Neural progenitor cell (in vitro differentiated cells): ENCODE measurements at regions not wholly inside any gene's neighbourhood (a gene's known extent, or its start where the extent isn't known, plus 50 kb on each side); places are given as distances from the start of the nearest gene placed in this dataset.

Source experiments
- DNase-seq: peaks from one replicate; pipeline ENCODE4 v3.0.0-alpha.2; 2016; ENCODE audit warnings: low spot score
- H2AFZ ChIP-seq: fragments of 200-600 bp; sonication (generic); replicated peaks from 2 replicates; pipeline ENCODE4 v1.6.1; 2016; ENCODE audit warnings: antibody characterized with exemption
- H3F3A ChIP-seq: fragments of 200-600 bp; sonication (generic); 2 replicates; pipeline ENCODE4 v1.6.1; 2016; ENCODE audit warnings: antibody characterized with exemption, low read depth
- H3K27ac ChIP-seq: fragments of 200-600 bp; sonication (generic); 2 replicates; pipeline ENCODE4 v1.5.1; 2016; ENCODE audit warnings: mild to moderate bottlenecking
- H3K27me3 ChIP-seq: fragments of 200-600 bp; sonication (generic); 2 replicates; pipeline ENCODE4 v1.6.1; 2016; ENCODE audit warnings: mild to moderate bottlenecking, moderate library complexity
- H3K36me3 ChIP-seq: fragments of 200-600 bp; sonication (generic); 2 replicates; pipeline ENCODE4 v1.5.1; 2016
- H3K4me1 ChIP-seq: fragments of 200-600 bp; sonication (generic); 2 replicates; pipeline ENCODE4 v1.6.1; 2016; ENCODE audit warnings: mixed run types
- H3K4me2 ChIP-seq: fragments of 200-600 bp; sonication (generic); 2 replicates; pipeline ENCODE4 v1.6.1; 2016
- H3K4me3 ChIP-seq: fragments of 200-600 bp; sonication (generic); 2 replicates; pipeline ENCODE4 v1.5.1; 2016
- H3K79me2 ChIP-seq: fragments of 200-600 bp; sonication (generic); 2 replicates; pipeline ENCODE4 v1.6.1; 2016; ENCODE audit warnings: low read depth
- H3K9ac ChIP-seq: fragments of 200-600 bp; sonication (generic); 2 replicates; pipeline ENCODE4 v1.6.1; 2016
- H3K9me3 ChIP-seq: fragments of 200-600 bp; sonication (generic); 2 replicates; pipeline ENCODE4 v1.5.1; 2016; ENCODE audit warnings: low read depth
- H4K20me1 ChIP-seq: fragments of 200-600 bp; sonication (generic); 2 replicates; pipeline ENCODE4 v1.6.1; 2016; ENCODE audit warnings: low read depth
- H3K27ac Mint-ChIP-seq: 3 replicates; pipeline ENCODE4 v1.8.0; 2021; ENCODE audit warnings: mixed read lengths
- H3K27me3 Mint-ChIP-seq: 2 replicates; pipeline ENCODE4 v1.8.0; 2022; ENCODE audit warnings: low read depth, mild to moderate bottlenecking, inconsistent platforms, moderate library complexity, mixed read lengths; ENCODE audit not compliant: insufficient read depth
- H3K36me3 Mint-ChIP-seq: 3 replicates; pipeline ENCODE4 v1.8.0; 2021; ENCODE audit warnings: mixed read lengths
- H3K4me1 Mint-ChIP-seq: 3 replicates; pipeline ENCODE4 v1.8.0; 2021; ENCODE audit warnings: mixed read lengths
- H3K4me3 Mint-ChIP-seq: 3 replicates; pipeline ENCODE4 v1.8.0; 2021; ENCODE audit warnings: mild to moderate bottlenecking, moderate library complexity, mixed read lengths
- H3K9me3 Mint-ChIP-seq: 3 replicates; pipeline ENCODE4 v1.8.0; 2020; ENCODE audit warnings: mixed read lengths
- CTCF ChIP-seq: fragments of 200-600 bp; sonication (generic); IDR thresholded peaks from 2 replicates; pipeline ENCODE4 v1.5.1; 2017; ENCODE audit warnings: antibody characterized with exemption, mild to moderate bottlenecking
- EZH2 ChIP-seq: fragments of 200-600 bp; sonication (generic); IDR thresholded peaks from 2 replicates; pipeline ENCODE4 v1.6.1; 2017; ENCODE audit warnings: antibody characterized with exemption, mild to moderate bottlenecking, moderate library complexity
- EZH2phosphoT487 ChIP-seq: fragments of 200-600 bp; sonication (generic); IDR thresholded peaks from 2 replicates; pipeline ENCODE4 v1.6.1; 2017; ENCODE audit warnings: antibody characterized with exemption

DNA sequence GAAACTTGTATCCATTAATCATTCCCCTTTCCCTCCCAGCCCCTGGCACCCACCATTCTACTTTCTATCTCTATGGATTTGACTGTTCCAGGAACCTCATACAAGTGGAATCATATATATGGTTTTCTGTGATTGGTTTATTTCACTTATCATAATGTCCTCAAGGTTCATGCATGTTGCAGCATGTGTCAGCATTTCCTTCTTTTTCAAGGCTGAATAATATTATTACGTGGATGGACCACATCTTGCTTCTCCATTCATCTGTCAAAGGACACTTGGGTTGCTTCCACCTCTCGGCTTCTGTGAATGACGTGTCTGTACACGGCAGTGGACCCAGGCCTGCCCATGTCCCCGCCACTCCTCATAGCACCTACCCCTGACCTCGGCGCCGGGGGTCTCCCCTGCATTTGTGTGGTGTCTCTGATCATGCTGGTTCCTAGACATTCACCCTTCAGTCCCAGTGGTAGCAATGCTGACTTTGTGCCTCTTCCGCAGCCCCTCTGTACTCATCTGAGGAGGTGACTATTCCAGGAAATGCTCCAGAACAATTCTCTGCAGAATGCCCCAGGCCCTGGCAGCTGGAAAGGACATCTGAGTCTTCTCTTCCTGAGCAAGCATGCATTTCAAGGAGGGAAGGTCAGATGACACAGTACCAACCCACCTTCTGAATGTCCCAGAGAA lies 136.9 kb downstream of the PSMG1 start:
- Histone ChIP-seq H3K4me2 (no peak overlapping the region), H3K27me3 (no peaks in the 10 kb centered on the region), H3K79me2 (no peaks in the 10 kb centered on the region), H3K4me3 (no peak overlapping the region), H3K4me1 (no peaks in the 10 kb centered on the region), H2AFZ (no peak overlapping the region), H3K9me3 (no peaks in the 10 kb centered on the region), H3F3A (no peaks in the 10 kb centered on the region), H3K27ac (no peak overlapping the region), H3K9ac (no peak overlapping the region), H3K36me3 (no peaks in the 10 kb centered on the region), H4K20me1 (no peaks in the 10 kb centered on the region)
- DNase-seq: no peak
- H3K36me3 Mint-ChIP-seq: no peaks in the 10 kb centered on the region
- H3K27ac Mint-ChIP-seq: peak overlapping the region; percentile 58
- no peak overlapping the region for H3K4me3 Mint-ChIP-seq
- H3K4me1 Mint-ChIP-seq: peaks cover 17% of the 10 kb centered on the region
- H3K9me3 Mint-ChIP-seq: peaks cover 5% of the 10 kb centered on the region
- no peak for TF ChIP-seq EZH2
- no peak for TF ChIP-seq CTCF
- TF ChIP-seq EZH2phosphoT487: no peak
- no peaks in the 10 kb centered on the region for H3K27me3 Mint-ChIP-seq

- H3K27me3 Mint-ChIP-seq: no peaks in the 10 kb centered on the region
- Histone ChIP-seq H2AFZ (no peak overlapping the region), H3K4me3 (no peak overlapping the region), H3K36me3 (no peaks in the 10 kb centered on the region), H3K9me3 (no peaks in the 10 kb centered on the region), H4K20me1 (no peaks in the 10 kb centered on the region), H3F3A (no peaks in the 10 kb centered on the region), H3K4me2 (no peak overlapping the region), H3K4me1 (no peaks in the 10 kb centered on the region), H3K79me2 (no peaks in the 10 kb centered on the region), H3K27ac (no peak overlapping the region), H3K9ac (no peak overlapping the region), H3K27me3 (no peaks in the 10 kb centered on the region)
- TF ChIP-seq EZH2phosphoT487 (no peak), EZH2 (no peak), CTCF (no peak)
- H3K36me3 Mint-ChIP-seq: no peaks in the 10 kb centered on the region
- no peak for DNase-seq
- H3K4me3 Mint-ChIP-seq: no peak overlapping the region
- H3K27ac Mint-ChIP-seq: peak overlapping the region; percentile 48
- peaks cover 9% of the 10 kb centered on the region for H3K4me1 Mint-ChIP-seq
- H3K9me3 Mint-ChIP-seq: peaks cover 5% of the 10 kb centered on the region
Observed at GRCh38 chr21:39041816-39042215, 141.4 kb downstream of the PSMG1 start.

GRCh38 chr21:39040494-39041110 lies 142.6 kb downstream of the PSMG1 start:
- no peak for DNase-seq
- no peak overlapping the region for H3K4me3 Mint-ChIP-seq
- H3K4me2 ChIP-seq: no peak overlapping the region
- no peak overlapping the region for H3K27ac ChIP-seq
- peaks cover 10% of the 10 kb centered on the region for H3K4me1 Mint-ChIP-seq
- H3K27me3 Mint-ChIP-seq: no peaks in the 10 kb centered on the region
- no peak overlapping the region for H3K9ac ChIP-seq
- no peak overlapping the region for H3K27ac Mint-ChIP-seq
- no peaks in the 10 kb centered on the region for H4K20me1 ChIP-seq
- peaks cover 5% of the 10 kb centered on the region for H3K9me3 Mint-ChIP-seq
- H3K4me1 ChIP-seq: no peaks in the 10 kb centered on the region
- no peaks in the 10 kb centered on the region for H3K27me3 ChIP-seq
- no peaks in the 10 kb centered on the region for H3F3A ChIP-seq
- H2AFZ ChIP-seq: no peak overlapping the region
- no peaks in the 10 kb centered on the region for H3K36me3 Mint-ChIP-seq
- no peak overlapping the region for H3K4me3 ChIP-seq
- no peaks in the 10 kb centered on the region for H3K9me3 ChIP-seq
- no peaks in the 10 kb centered on the region for H3K36me3 ChIP-seq
- TF ChIP-seq EZH2 (no peak), EZH2phosphoT487 (no peak), CTCF (no peak)
- no peaks in the 10 kb centered on the region for H3K79me2 ChIP-seq
